Thyroid gland (tissue), 4 donors: ENCODE measurements at regions not wholly inside any gene's neighbourhood (a gene's known extent, or its start where the extent isn't known, plus 50 kb on each side); places are given as distances from the start of the nearest gene placed in this dataset.

Source experiments
- POLR2A ChIP-seq, 2 donors: fragments of 450-650 bp; IDR thresholded peaks; one replicate each; pipeline ENCODE4 v1.6.1; 2017; ENCODE audit warnings: antibody characterized with exemption in 2 of 2, mild to moderate bottlenecking in 2 of 2, moderate library complexity in 1 of 2
- TF ChIP-seq, protein P1 (sequence below), 6 experiments: fragments of 200-600 bp in 3 of 6; fragments of 450-650 bp in 3 of 6; sonication (generic) in 3 of 6; IDR thresholded peaks; one replicate each; pipeline ENCODE4 v1.5.1; 2016 to 2019; ENCODE audit warnings: antibody characterized with exemption in 6 of 6, mild to moderate bottlenecking in 2 of 6, inconsistent platforms in 1 of 6, moderate library complexity in 1 of 6

DNA sequence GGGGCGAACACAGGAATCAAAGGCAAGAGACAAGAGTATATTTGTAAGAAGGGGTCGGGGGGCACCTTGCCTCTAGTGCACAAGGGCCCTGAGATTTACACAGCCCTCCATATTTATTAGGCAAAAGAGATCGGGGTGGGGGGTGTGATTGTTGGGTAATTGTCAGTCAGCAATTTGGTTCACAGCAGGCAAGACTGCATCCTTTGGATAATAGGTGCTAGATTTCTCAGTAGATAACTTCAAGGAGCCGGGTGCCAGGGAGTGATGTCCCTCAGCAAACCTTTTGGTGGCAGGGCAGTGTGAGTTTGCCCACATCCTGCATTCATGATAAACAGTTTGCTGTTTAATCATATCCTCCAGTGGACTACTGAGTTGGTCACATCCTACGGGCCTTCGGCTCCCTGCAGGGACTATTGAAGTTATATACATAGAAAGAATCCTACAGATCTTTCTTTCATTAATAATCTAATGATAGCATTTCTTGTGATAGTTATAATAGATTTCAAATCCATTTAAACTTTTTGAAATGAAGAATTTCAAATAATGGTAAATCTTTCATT is 178.5 kb downstream of the GNAI1 start:
- TF ChIP-seq POLR2A (IDR thresholded peaks at IDR 0.05) = no peak
- TF ChIP-seq, protein P1, sequence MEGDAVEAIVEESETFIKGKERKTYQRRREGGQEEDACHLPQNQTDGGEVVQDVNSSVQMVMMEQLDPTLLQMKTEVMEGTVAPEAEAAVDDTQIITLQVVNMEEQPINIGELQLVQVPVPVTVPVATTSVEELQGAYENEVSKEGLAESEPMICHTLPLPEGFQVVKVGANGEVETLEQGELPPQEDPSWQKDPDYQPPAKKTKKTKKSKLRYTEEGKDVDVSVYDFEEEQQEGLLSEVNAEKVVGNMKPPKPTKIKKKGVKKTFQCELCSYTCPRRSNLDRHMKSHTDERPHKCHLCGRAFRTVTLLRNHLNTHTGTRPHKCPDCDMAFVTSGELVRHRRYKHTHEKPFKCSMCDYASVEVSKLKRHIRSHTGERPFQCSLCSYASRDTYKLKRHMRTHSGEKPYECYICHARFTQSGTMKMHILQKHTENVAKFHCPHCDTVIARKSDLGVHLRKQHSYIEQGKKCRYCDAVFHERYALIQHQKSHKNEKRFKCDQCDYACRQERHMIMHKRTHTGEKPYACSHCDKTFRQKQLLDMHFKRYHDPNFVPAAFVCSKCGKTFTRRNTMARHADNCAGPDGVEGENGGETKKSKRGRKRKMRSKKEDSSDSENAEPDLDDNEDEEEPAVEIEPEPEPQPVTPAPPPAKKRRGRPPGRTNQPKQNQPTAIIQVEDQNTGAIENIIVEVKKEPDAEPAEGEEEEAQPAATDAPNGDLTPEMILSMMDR (IDR thresholded peaks at IDR 0.05) = no peak
